Omental fat pad (tissue), 3 donors: ENCODE measurements at regions not wholly inside any gene's neighbourhood (a gene's known extent, or its start where the extent isn't known, plus 50 kb on each side); places are given as distances from the start of the nearest gene placed in this dataset.

Experiments used
- ATAC-seq: fragments of 150-250 bp; one replicate; pipeline ENCODE4 v1.9.1; 2016; ENCODE audit warnings: mild to moderate bottlenecking, moderate library complexity; ENCODE audit not compliant: low FRiP score
- DNase-seq: peaks from one replicate; pipeline ENCODE4 v3.0.0-alpha.2; 2019; ENCODE audit warnings: low spot score
- CTCF ChIP-seq, 3 donors: fragments of 450-650 bp; IDR thresholded peaks; one replicate each; pipeline ENCODE4 v1.5.1; 2016 to 2017; ENCODE audit warnings: antibody characterized with exemption in 3 of 3, mild to moderate bottlenecking in 3 of 3, moderate library complexity in 2 of 3

- TF ChIP-seq CTCF (IDR thresholded peaks at IDR 0.05) = no peak
- no peak for DNase-seq
- ATAC-seq = no peak
Observed at GRCh38 chr1:198902655-198903054, 263.8 kb downstream of the PTPRC start.

GRCh38 chr1:198903203-198903602 is 264.4 kb downstream of the PTPRC start:
- ATAC-seq (no peak), DNase-seq (no peak)
- TF ChIP-seq CTCF (IDR thresholded peaks at IDR 0.05) = no peak

GRCh38 chr1:198903621-198904020 is 264.8 kb downstream of the PTPRC start:
- ATAC-seq = no peak
- DNase-seq = no peak
- no peak for TF ChIP-seq CTCF (IDR thresholded peaks at IDR 0.05)

GRCh38 chr1:198904321-198904720 is 265.5 kb downstream of the PTPRC start:
- ATAC-seq = no peak
- no peak for DNase-seq
- no peak for TF ChIP-seq CTCF (IDR thresholded peaks at IDR 0.05)

- DNase-seq (no peak), ATAC-seq (no peak)
- TF ChIP-seq CTCF (IDR thresholded peaks at IDR 0.05) = no peak
Observed at GRCh38 chr1:198906739-198907422, 268.0 kb downstream of the PTPRC start.

GRCh38 chr1:198907423-198907746 is 268.5 kb downstream of the PTPRC start:
- DNase-seq = no peak
- TF ChIP-seq CTCF (IDR thresholded peaks at IDR 0.05) = no peak
- ATAC-seq = no peak

GRCh38 chr1:198908995-198909394 is 270.2 kb downstream of the PTPRC start:
- ATAC-seq (no peak), DNase-seq (no peak)
- TF ChIP-seq CTCF (IDR thresholded peaks at IDR 0.05) = no peak
